SK-N-MC (cell line): ENCODE measurements at regions not wholly inside any gene's neighbourhood (a gene's known extent, or its start where the extent isn't known, plus 50 kb on each side); places are given as distances from the start of the nearest gene placed in this dataset.

Source experiments
- EZH2 ChIP-seq: fragments of 200-600 bp; sonication (generic); IDR thresholded peaks from one replicate; pipeline ENCODE4 v1.6.1; 2017; ENCODE audit warnings: antibody characterized with exemption
- POLR2AphosphoS5 ChIP-seq: IDR thresholded peaks from 2 replicates; pipeline ENCODE4 v1.6.1; 2012; ENCODE audit warnings: mild to moderate bottlenecking, low read depth, low read length, borderline replicate concordance

- TF ChIP-seq POLR2AphosphoS5 (no peak), EZH2 (peak; percentile 95)
Measured at GRCh38 chr18:22347606-22348511, 69.9 kb downstream of the CTAGE1 start.
